ENCODE measurements at regions not wholly inside any gene's neighbourhood (a gene's known extent, or its start where the extent isn't known, plus 50 kb on each side); places are given as distances from the start of the nearest gene placed in this dataset.
"Not testable (repeated sequence)": the region's sequence is repeated elsewhere in the genome, so short reads cannot be mapped to it uniquely, and the experiment has no call there.

- WGBS: 91% methylated on average over 2 of the region's 2 CpGs
- H3K9me3 ChIP-seq: no peaks in the 10 kb centered on the region
- H3K27ac ChIP-seq: no peak overlapping the region
- no peak overlapping the region for H3K4me3 ChIP-seq
- no peaks in the 10 kb centered on the region for H3K36me3 ChIP-seq
- H3K27me3 ChIP-seq: no peaks in the 10 kb centered on the region
- no peak for DNase-seq (ENCODE audit: low spot score in 2 of 2)
- H3K4me1 ChIP-seq: no peaks in the 10 kb centered on the region
- no peak for TF ChIP-seq CTCF (IDR thresholded peaks at IDR 0.05)
- no peak for TF ChIP-seq EP300 (IDR thresholded peaks at IDR 0.05)
- no peak for TF ChIP-seq POLR2A (IDR thresholded peaks at IDR 0.05)
- no peak for TF ChIP-seq POLR2AphosphoS5 (IDR thresholded peaks at IDR 0.05)
Measured at GRCh38 chr5:116727248-116727647, 152.6 kb upstream of the SEMA6A start.

- H3K36me3 ChIP-seq; H3K9me3 ChIP-seq; H3K27ac ChIP-seq; H3K4me1 ChIP-seq; H3K4me3 ChIP-seq; DNase-seq (ENCODE audit: low spot score in 2 of 2); H3K27me3 ChIP-seq: not testable (repeated sequence)
- 88% methylated on average over 2 of the region's 2 CpGs for WGBS
Measured at GRCh38 chr5:116726180-116726579, 151.6 kb upstream of the SEMA6A start.

GRCh38 chr5:116724971-116725370 lies 150.3 kb upstream of the SEMA6A start:
- Histone ChIP-seq H3K36me3 (no peaks in the 10 kb centered on the region), H3K9me3 (no peaks in the 10 kb centered on the region), H3K27ac (no peak overlapping the region), H3K4me3 (no peak overlapping the region), H3K27me3 (no peaks in the 10 kb centered on the region), H3K4me1 (no peaks in the 10 kb centered on the region)
- no peak for DNase-seq (ENCODE audit: low spot score in 2 of 2)
- TF ChIP-seq CTCF (IDR thresholded peaks at IDR 0.05) (no peak), POLR2AphosphoS5 (IDR thresholded peaks at IDR 0.05) (no peak), EP300 (IDR thresholded peaks at IDR 0.05) (no peak), POLR2A (IDR thresholded peaks at IDR 0.05) (no peak)
- WGBS: 93% methylated on average over 2 of the region's 2 CpGs

- Histone ChIP-seq H3K36me3 (no peaks in the 10 kb centered on the region), H3K9me3 (no peaks in the 10 kb centered on the region), H3K4me1 (no peaks in the 10 kb centered on the region), H3K27ac (no peak overlapping the region), H3K4me3 (no peak overlapping the region), H3K27me3 (no peaks in the 10 kb centered on the region)
- no peak for DNase-seq (ENCODE audit: low spot score in 2 of 2)
- 86% methylated on average over 5 of the region's 5 CpGs for WGBS
- TF ChIP-seq EP300 (IDR thresholded peaks at IDR 0.05) (no peak), POLR2A (IDR thresholded peaks at IDR 0.05) (no peak), POLR2AphosphoS5 (IDR thresholded peaks at IDR 0.05) (no peak), CTCF (IDR thresholded peaks at IDR 0.05) (no peak)
Measured at GRCh38 chr5:116722651-116723050, 148.0 kb upstream of the SEMA6A start.

- H3K4me3 ChIP-seq: no peak overlapping the region
- H3K27me3 ChIP-seq: no peaks in the 10 kb centered on the region
- H3K4me1 ChIP-seq: no peaks in the 10 kb centered on the region
- H3K27ac ChIP-seq: no peak overlapping the region
- no peak for DNase-seq (ENCODE audit: low spot score in 2 of 2)
- TF ChIP-seq POLR2A (IDR thresholded peaks at IDR 0.05) (no peak), EP300 (IDR thresholded peaks at IDR 0.05) (no peak), POLR2AphosphoS5 (IDR thresholded peaks at IDR 0.05) (no peak), CTCF (IDR thresholded peaks at IDR 0.05) (no peak)
- no peaks in the 10 kb centered on the region for H3K9me3 ChIP-seq
- 63% methylated on average over 2 of the region's 2 CpGs for WGBS
- no peaks in the 10 kb centered on the region for H3K36me3 ChIP-seq
Measured at GRCh38 chr5:116719106-116719505, 144.5 kb upstream of the SEMA6A start.

GRCh38 chr5:116718317-116718716 lies 143.7 kb upstream of the SEMA6A start:
- no peaks in the 10 kb centered on the region for H3K27me3 ChIP-seq
- H3K4me3 ChIP-seq: no peak overlapping the region
- no peaks in the 10 kb centered on the region for H3K9me3 ChIP-seq
- no peaks in the 10 kb centered on the region for H3K4me1 ChIP-seq
- no peak overlapping the region for H3K27ac ChIP-seq
- no peak for DNase-seq (ENCODE audit: low spot score in 2 of 2)
- TF ChIP-seq EP300 (IDR thresholded peaks at IDR 0.05): no peak
- no peak for TF ChIP-seq POLR2A (IDR thresholded peaks at IDR 0.05)
- no peak for TF ChIP-seq CTCF (IDR thresholded peaks at IDR 0.05)
- no peak for TF ChIP-seq POLR2AphosphoS5 (IDR thresholded peaks at IDR 0.05)
- no peaks in the 10 kb centered on the region for H3K36me3 ChIP-seq
